CD14-positive monocyte (primary cell): ENCODE measurements at regions not wholly inside any gene's neighbourhood (a gene's known extent, or its start where the extent isn't known, plus 50 kb on each side); places are given as distances from the start of the nearest gene placed in this dataset.

Source experiments
- DNase-seq, 3 donors: peaks; one replicate each; pipeline ENCODE4 v3.0.0-alpha.2; 2011 to 2022
- H2AFZ ChIP-seq: 2 replicates; pipeline ENCODE4 v1.6.0; 2012; ENCODE audit warnings: mild to moderate bottlenecking, low read depth, low read length, inconsistent platforms; ENCODE audit not compliant: insufficient read depth, poor library complexity, severe bottlenecking
- H3K27ac ChIP-seq, 2 donors: 1 replicate in 1 of 2; 2 replicates in 1 of 2; pipeline ENCODE4 v1.5.1; 2012 to 2013; ENCODE audit warnings: low read length in 2 of 2, control low read depth in 1 of 2, inconsistent platforms in 1 of 2, low read depth in 1 of 2, mild to moderate bottlenecking in 1 of 2
- H3K27me3 ChIP-seq, 2 donors: one replicate each; pipeline versions ENCODE4 v1.6.0 to v1.6.1; 2011 to 2013; ENCODE audit warnings: low read length in 2 of 2; ENCODE audit not compliant: control insufficient read depth in 2 of 2, insufficient read depth in 2 of 2
- H3K36me3 ChIP-seq, 2 donors: replicated peaks in 1 of 2; 1 replicate in 1 of 2; 2 replicates in 1 of 2; pipeline versions ENCODE4 v1.5.1 to v1.6.1; 2012 to 2013; ENCODE audit warnings: low read length in 2 of 2, control low read depth in 1 of 2, inconsistent platforms in 1 of 2, mild to moderate bottlenecking in 1 of 2; ENCODE audit not compliant: insufficient read depth in 2 of 2, control insufficient read depth in 1 of 2
- H3K4me1 ChIP-seq, 2 donors: 1 replicate in 1 of 2; 2 replicates in 1 of 2; pipeline versions ENCODE4 v1.5.1 to v1.6.1; 2012 to 2013; ENCODE audit warnings: low read length in 2 of 2, control low read depth in 1 of 2, inconsistent platforms in 1 of 2, mild to moderate bottlenecking in 1 of 2, moderate library complexity in 1 of 2; ENCODE audit not compliant: insufficient read depth in 2 of 2, control insufficient read depth in 1 of 2
- H3K4me2 ChIP-seq: replicated peaks from 2 replicates; pipeline ENCODE3; 2012; ENCODE audit warnings: low read length, moderate library complexity, mild to moderate bottlenecking; ENCODE audit not compliant: poor library complexity, severe bottlenecking; ENCODE audit errors: extremely low read depth
- H3K4me3 ChIP-seq, 3 experiments: fragments of 200-600 bp in 1 of 3; sonication (generic) in 1 of 3; replicated peaks in 1 of 3; 1 replicate in 2 of 3; 2 replicates in 1 of 3; pipeline ENCODE4 v1.5.1; 2011 to 2013; ENCODE audit warnings: low read length in 3 of 3, mild to moderate bottlenecking in 3 of 3, control low read depth in 2 of 3, low read depth in 2 of 3, inconsistent platforms in 1 of 3, moderate library complexity in 1 of 3
- H3K79me2 ChIP-seq: 2 replicates; pipeline ENCODE4 v1.6.0; 2012; ENCODE audit warnings: mild to moderate bottlenecking, control low read depth, inconsistent platforms, low read length, moderate library complexity; ENCODE audit not compliant: insufficient read depth
- H3K9ac ChIP-seq: 2 replicates; pipeline ENCODE4 v1.6.0; 2017; ENCODE audit warnings: low read length, mild to moderate bottlenecking; ENCODE audit not compliant: insufficient read depth, poor library complexity, severe bottlenecking
- H3K9me3 ChIP-seq, 2 donors: replicated peaks in 1 of 2; 1 replicate in 1 of 2; 2 replicates in 1 of 2; pipeline versions ENCODE4 v1.5.1 to v1.6.1; 2012 to 2013; ENCODE audit warnings: low read length in 2 of 2, control low read depth in 1 of 2; ENCODE audit not compliant: control insufficient read depth in 1 of 2, insufficient read depth in 1 of 2
- H4K20me1 ChIP-seq: 2 replicates; pipeline ENCODE4 v1.6.0; 2012; ENCODE audit warnings: mild to moderate bottlenecking, low read length, control low read depth, moderate library complexity; ENCODE audit not compliant: insufficient read depth
- H3K27ac Mint-ChIP-seq, 7 donors: one replicate each; pipeline ENCODE4 v1.8.0; 2020; ENCODE audit warnings: mild to moderate bottlenecking in 7 of 7, mixed read lengths in 7 of 7, moderate library complexity in 6 of 7, inconsistent platforms in 2 of 7
- H3K27me3 Mint-ChIP-seq, 3 donors: one replicate each; pipeline ENCODE4 v1.8.0; 2021 to 2022; ENCODE audit warnings: low read depth in 3 of 3, mild to moderate bottlenecking in 3 of 3, mixed read lengths in 3 of 3, moderate library complexity in 3 of 3, inconsistent platforms in 1 of 3
- H3K36me3 Mint-ChIP-seq, 2 donors: one replicate each; pipeline ENCODE4 v1.8.0; 2020; ENCODE audit warnings: mixed read lengths in 2 of 2, inconsistent platforms in 1 of 2, mild to moderate bottlenecking in 1 of 2
- H3K4me1 Mint-ChIP-seq: one replicate; pipeline ENCODE4 v1.8.0; 2020; ENCODE audit warnings: mild to moderate bottlenecking, mixed read lengths
- H3K4me3 Mint-ChIP-seq, 2 donors: one replicate each; pipeline ENCODE4 v1.8.0; 2020; ENCODE audit warnings: mild to moderate bottlenecking in 2 of 2, mixed read lengths in 2 of 2, moderate library complexity in 1 of 2
- H3K9me3 Mint-ChIP-seq, 7 donors: one replicate each; pipeline ENCODE4 v1.8.0; 2020 to 2022; ENCODE audit warnings: mixed read lengths in 7 of 7, mild to moderate bottlenecking in 6 of 7, moderate library complexity in 6 of 7, inconsistent platforms in 2 of 7
- WGBS: methylation state at CpG from one replicate; pipeline ENCODE4 v1.1.5; 2013; ENCODE audit warnings: missing lambda C conversion rate; ENCODE audit not compliant: insufficient coverage; 5-methylcytosine and 5-hydroxymethylcytosine counted together
- intact Hi-C, 2 donors: fragments of 100-400 bp; cut with micrococcal nuclease; formaldehyde crosslinking; loops; one replicate each; pipeline versions ENCODE4 v1.15.0 to v1.15.1; 2023
- TF ChIP-seq, protein P1 (sequence below): fragments of 200-600 bp; IDR thresholded peaks from one replicate; pipeline ENCODE4 v1.8.0; 2022; ENCODE audit warnings: antibody characterized with exemption, mild to moderate bottlenecking

DNA sequence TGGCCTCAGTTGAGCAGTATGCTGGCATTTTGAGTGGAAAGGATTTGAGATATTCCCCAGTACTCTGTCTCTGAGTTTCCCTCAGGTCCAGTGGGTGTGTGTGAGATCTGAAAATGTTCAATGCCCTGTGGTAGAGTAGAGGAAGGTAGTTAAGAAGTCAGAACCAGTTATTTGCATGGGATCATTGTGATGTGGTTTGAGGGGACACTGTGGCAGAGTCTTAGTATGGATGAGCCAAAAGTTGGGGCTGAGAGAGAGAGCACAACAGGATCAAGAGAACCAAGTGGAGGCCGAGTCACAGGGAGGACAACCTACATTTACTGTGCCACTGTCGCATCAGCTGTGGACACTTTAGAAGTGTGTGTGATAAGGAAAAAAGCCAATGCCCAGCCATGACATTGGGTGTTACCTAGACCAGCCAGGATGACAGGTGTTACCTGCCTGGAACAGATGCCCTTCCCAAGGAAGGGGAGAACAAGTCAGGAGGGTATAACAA, 128.9 kb upstream of the IL12B start:
- no peak overlapping the region for H2AFZ ChIP-seq
- WGBS, result 93% methylated on average over 2 of the region's 2 CpGs

DNA sequence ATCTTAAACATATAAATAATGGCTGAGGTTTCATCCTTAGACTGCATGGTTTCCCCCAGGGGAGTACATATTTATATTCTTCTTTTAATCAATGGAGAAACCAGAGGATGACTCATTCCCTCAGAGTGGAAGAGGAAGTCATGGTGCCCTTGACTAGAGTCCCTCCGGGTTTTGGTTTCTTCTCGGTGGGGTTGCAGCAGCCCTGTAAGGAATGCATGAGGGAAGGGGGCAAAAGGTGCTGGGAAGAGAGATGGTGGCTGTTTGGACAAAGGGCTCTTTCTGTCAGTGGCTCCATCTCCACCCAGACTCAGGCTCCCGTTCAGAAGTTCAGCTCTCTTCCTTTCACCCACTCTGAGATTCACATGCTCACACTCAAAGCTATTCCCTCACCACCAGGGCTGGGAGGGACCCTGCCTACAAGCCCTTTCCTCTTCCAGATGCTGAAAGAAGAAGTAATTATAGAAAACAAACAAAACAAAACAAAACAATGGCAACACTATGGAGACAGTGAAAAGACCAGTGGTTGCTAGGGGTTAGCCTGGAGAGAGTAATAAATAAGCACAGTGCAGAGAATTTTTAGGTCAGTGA, 129.8 kb upstream of the IL12B start:
- H2AFZ ChIP-seq, result peak overlapping the region; percentile 4
- H3K9me3 ChIP-seq, result no peaks in the 10 kb centered on the region
- WGBS, result no CpG with 5 or more reads among the region's 3 CpGs
- H3K4me3 ChIP-seq, result peak overlapping the region in 1 of 3 experiments; percentile 27
- no peak overlapping the region for H3K9ac ChIP-seq
- H3K4me1 ChIP-seq, result peaks cover 15 to 25% of the 10 kb centered on the region in 2 donors
- no peak overlapping the region for H3K27ac ChIP-seq
- peaks cover 3 to 16% (median 12%) of the 10 kb centered on the region in 3 donors for H3K27me3 Mint-ChIP-seq
- H3K4me1 Mint-ChIP-seq, result peaks cover 31% of the 10 kb centered on the region
- no peaks in the 10 kb centered on the region for H3K36me3 ChIP-seq
- H3K79me2 ChIP-seq, result no peaks in the 10 kb centered on the region
- H3K9me3 Mint-ChIP-seq, result peaks cover 0 to 5% (median 0%) of the 10 kb centered on the region in 7 donors
- H4K20me1 ChIP-seq, result no peaks in the 10 kb centered on the region
- peaks cover 0 to 5% of the 10 kb centered on the region in 2 donors for H3K27me3 ChIP-seq
- peak overlapping the region; percentile 44 for H3K4me2 ChIP-seq
- peak overlapping the region in 1 of 2 donors; percentile 22 for H3K4me3 Mint-ChIP-seq
- intact Hi-C loops, result loop anchor here in 1 of 2 donors (5.0 kb wide), 1 partner anchor 128 kb away; the partner anchor contains the start of gene IL12B
- H3K27ac Mint-ChIP-seq, result peak overlapping the region; percentile 46 to 93 (median 84)
- TF ChIP-seq, protein P1, sequence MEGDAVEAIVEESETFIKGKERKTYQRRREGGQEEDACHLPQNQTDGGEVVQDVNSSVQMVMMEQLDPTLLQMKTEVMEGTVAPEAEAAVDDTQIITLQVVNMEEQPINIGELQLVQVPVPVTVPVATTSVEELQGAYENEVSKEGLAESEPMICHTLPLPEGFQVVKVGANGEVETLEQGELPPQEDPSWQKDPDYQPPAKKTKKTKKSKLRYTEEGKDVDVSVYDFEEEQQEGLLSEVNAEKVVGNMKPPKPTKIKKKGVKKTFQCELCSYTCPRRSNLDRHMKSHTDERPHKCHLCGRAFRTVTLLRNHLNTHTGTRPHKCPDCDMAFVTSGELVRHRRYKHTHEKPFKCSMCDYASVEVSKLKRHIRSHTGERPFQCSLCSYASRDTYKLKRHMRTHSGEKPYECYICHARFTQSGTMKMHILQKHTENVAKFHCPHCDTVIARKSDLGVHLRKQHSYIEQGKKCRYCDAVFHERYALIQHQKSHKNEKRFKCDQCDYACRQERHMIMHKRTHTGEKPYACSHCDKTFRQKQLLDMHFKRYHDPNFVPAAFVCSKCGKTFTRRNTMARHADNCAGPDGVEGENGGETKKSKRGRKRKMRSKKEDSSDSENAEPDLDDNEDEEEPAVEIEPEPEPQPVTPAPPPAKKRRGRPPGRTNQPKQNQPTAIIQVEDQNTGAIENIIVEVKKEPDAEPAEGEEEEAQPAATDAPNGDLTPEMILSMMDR, result no peak
- DNase-seq, result peak; percentile 55 to 83 (median 57)
- H3K36me3 Mint-ChIP-seq, result no peaks in the 10 kb centered on the region

More for the DNA sequence above, 128.9 kb upstream of the IL12B start:
- peaks cover 5 to 19% (median 16%) of the 10 kb centered on the region in 3 donors for H3K27me3 Mint-ChIP-seq
- TF ChIP-seq, protein P1, result no peak
- peaks cover 2 to 10% of the 10 kb centered on the region in 2 donors for H3K27me3 ChIP-seq
- no peaks in the 10 kb centered on the region for H4K20me1 ChIP-seq
- DNase-seq, result no peak
- H3K4me1 ChIP-seq, result peaks cover 15 to 25% of the 10 kb centered on the region in 2 donors
- no peak overlapping the region for H3K4me2 ChIP-seq
- H3K9me3 Mint-ChIP-seq, result peaks cover 0 to 5% (median 0%) of the 10 kb centered on the region in 7 donors
- no peaks in the 10 kb centered on the region for H3K79me2 ChIP-seq
- peak overlapping the region in 6 of 7 donors; percentile 11 to 93 (median 86) for H3K27ac Mint-ChIP-seq
- peak overlapping the region in 1 of 2 donors; percentile 1 for H3K4me3 Mint-ChIP-seq
- no peak overlapping the region for H3K27ac ChIP-seq
- H3K36me3 ChIP-seq, result no peaks in the 10 kb centered on the region
- H3K36me3 Mint-ChIP-seq, result no peaks in the 10 kb centered on the region
- H3K4me1 Mint-ChIP-seq, result peaks cover 31% of the 10 kb centered on the region
- no peak overlapping the region for H3K4me3 ChIP-seq
- H3K9ac ChIP-seq, result no peak overlapping the region
- intact Hi-C loops, result loop anchor here in 1 of 2 donors (5.0 kb wide), 1 partner anchor 127 kb away; the partner anchor contains the start of gene IL12B
- no peaks in the 10 kb centered on the region for H3K9me3 ChIP-seq
